GM23338 (cell line): ENCODE measurements at regions not wholly inside any gene's neighbourhood (a gene's known extent, or its start where the extent isn't known, plus 50 kb on each side); places are given as distances from the start of the nearest gene placed in this dataset.

Source experiments
- EZH2 ChIP-seq: fragments of 200-600 bp; sonication (generic); IDR thresholded peaks from one replicate; pipeline ENCODE4 v1.8.0; 2017; ENCODE audit warnings: antibody characterized with exemption, mild to moderate bottlenecking, low read depth; ENCODE audit not compliant: unreplicated experiment
- EZH2phosphoT487 ChIP-seq: fragments of 200-600 bp; sonication (generic); IDR thresholded peaks from one replicate; pipeline ENCODE4 v1.8.1; 2018; ENCODE audit warnings: antibody characterized with exemption; ENCODE audit not compliant: unreplicated experiment
- POLR2AphosphoS5 ChIP-seq: IDR thresholded peaks from 2 replicates; pipeline ENCODE4 v1.6.1; 2016; ENCODE audit warnings: antibody characterized with exemption, low read depth
- TF ChIP-seq, protein P1 (sequence below), 2 experiments: fragments of 200-600 bp in 1 of 2; sonication (generic) in 1 of 2; conservative IDR thresholded peaks; 2 replicates each; pipeline versions ENCODE4 v1.5.1 to v1.6.1; 2016 to 2017; ENCODE audit warnings: antibody characterized with exemption in 2 of 2, low read depth in 2 of 2, mild to moderate bottlenecking in 2 of 2, moderate library complexity in 1 of 2

- TF ChIP-seq, protein P1, sequence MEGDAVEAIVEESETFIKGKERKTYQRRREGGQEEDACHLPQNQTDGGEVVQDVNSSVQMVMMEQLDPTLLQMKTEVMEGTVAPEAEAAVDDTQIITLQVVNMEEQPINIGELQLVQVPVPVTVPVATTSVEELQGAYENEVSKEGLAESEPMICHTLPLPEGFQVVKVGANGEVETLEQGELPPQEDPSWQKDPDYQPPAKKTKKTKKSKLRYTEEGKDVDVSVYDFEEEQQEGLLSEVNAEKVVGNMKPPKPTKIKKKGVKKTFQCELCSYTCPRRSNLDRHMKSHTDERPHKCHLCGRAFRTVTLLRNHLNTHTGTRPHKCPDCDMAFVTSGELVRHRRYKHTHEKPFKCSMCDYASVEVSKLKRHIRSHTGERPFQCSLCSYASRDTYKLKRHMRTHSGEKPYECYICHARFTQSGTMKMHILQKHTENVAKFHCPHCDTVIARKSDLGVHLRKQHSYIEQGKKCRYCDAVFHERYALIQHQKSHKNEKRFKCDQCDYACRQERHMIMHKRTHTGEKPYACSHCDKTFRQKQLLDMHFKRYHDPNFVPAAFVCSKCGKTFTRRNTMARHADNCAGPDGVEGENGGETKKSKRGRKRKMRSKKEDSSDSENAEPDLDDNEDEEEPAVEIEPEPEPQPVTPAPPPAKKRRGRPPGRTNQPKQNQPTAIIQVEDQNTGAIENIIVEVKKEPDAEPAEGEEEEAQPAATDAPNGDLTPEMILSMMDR (conservative IDR thresholded peaks at IDR 0.05; ENCODE audit: low read depth in 2 of 2), result no peak
- TF ChIP-seq POLR2AphosphoS5 (no peak), EZH2phosphoT487 (no peak), EZH2 (no peak)
These were observed 87.1 kb upstream of the AHR start for GRCh38 chr7:17211307-17211836.
